ENCODE measurements at regions not wholly inside any gene's neighbourhood (a gene's known extent, or its start where the extent isn't known, plus 50 kb on each side); places are given as distances from the start of the nearest gene placed in this dataset.

- peaks cover 32% of the 10 kb centered on the region for H3K4me1 Mint-ChIP-seq
- no peaks in the 10 kb centered on the region for H3K9me3 Mint-ChIP-seq
- no peak overlapping the region for H3K4me3 Mint-ChIP-seq
- H3K27ac Mint-ChIP-seq, result no peak overlapping the region
- peaks cover 10% of the 10 kb centered on the region for H3K27me3 Mint-ChIP-seq (ENCODE audit: low read depth, poor library complexity)
- no peak for DNase-seq
- no peak for TF ChIP-seq CTCF (IDR thresholded peaks at IDR 0.05)
- no peaks in the 10 kb centered on the region for H3K36me3 Mint-ChIP-seq (ENCODE audit: low read depth)
Observed at GRCh38 chr9:90300611-90301276, 341.9 kb downstream of the DIRAS2 start.

GRCh38 chr9:90301277-90301653 is 341.4 kb downstream of the DIRAS2 start:
- H3K27ac Mint-ChIP-seq, result no peak overlapping the region
- H3K9me3 Mint-ChIP-seq, result no peaks in the 10 kb centered on the region
- H3K4me1 Mint-ChIP-seq, result peaks cover 33% of the 10 kb centered on the region
- no peak for DNase-seq
- H3K36me3 Mint-ChIP-seq (ENCODE audit: low read depth), result no peaks in the 10 kb centered on the region
- no peak for TF ChIP-seq CTCF (IDR thresholded peaks at IDR 0.05)
- H3K27me3 Mint-ChIP-seq (ENCODE audit: low read depth, poor library complexity), result peaks cover 10% of the 10 kb centered on the region
- H3K4me3 Mint-ChIP-seq, result no peak overlapping the region

- Mint-ChIP-seq H3K4me1 (peaks cover 39% of the 10 kb centered on the region), H3K4me3 (no peak overlapping the region), H3K27ac (no peak overlapping the region), H3K36me3 (ENCODE audit: low read depth) (no peaks in the 10 kb centered on the region), H3K9me3 (no peaks in the 10 kb centered on the region), H3K27me3 (ENCODE audit: low read depth, poor library complexity) (peaks cover 14% of the 10 kb centered on the region)
- DNase-seq, result no peak
- TF ChIP-seq CTCF (IDR thresholded peaks at IDR 0.05), result no peak
Observed at GRCh38 chr9:90303655-90304054, 339.0 kb downstream of the DIRAS2 start.

- H3K27ac Mint-ChIP-seq, result no peak overlapping the region
- peaks cover 26% of the 10 kb centered on the region for H3K4me1 Mint-ChIP-seq
- H3K9me3 Mint-ChIP-seq, result no peaks in the 10 kb centered on the region
- no peak for TF ChIP-seq CTCF (IDR thresholded peaks at IDR 0.05)
- H3K27me3 Mint-ChIP-seq (ENCODE audit: low read depth, poor library complexity), result peaks cover 14% of the 10 kb centered on the region
- no peak overlapping the region for H3K4me3 Mint-ChIP-seq
- no peaks in the 10 kb centered on the region for H3K36me3 Mint-ChIP-seq (ENCODE audit: low read depth)
- DNase-seq, result no peak
Observed at GRCh38 chr9:90306158-90306557, 336.5 kb downstream of the DIRAS2 start.

GRCh38 chr9:90307167-90307833 is 335.3 kb downstream of the DIRAS2 start:
- no peak for TF ChIP-seq CTCF (IDR thresholded peaks at IDR 0.05)
- DNase-seq, result no peak
- Mint-ChIP-seq H3K9me3 (no peaks in the 10 kb centered on the region), H3K36me3 (ENCODE audit: low read depth) (no peaks in the 10 kb centered on the region), H3K4me3 (no peak overlapping the region), H3K27ac (peak overlapping the region; percentile 57), H3K4me1 (peaks cover 24% of the 10 kb centered on the region), H3K27me3 (ENCODE audit: low read depth, poor library complexity) (peaks cover 11% of the 10 kb centered on the region)

GRCh38 chr9:90307891-90308290 is 334.7 kb downstream of the DIRAS2 start:
- Mint-ChIP-seq H3K27ac (no peak overlapping the region), H3K4me3 (no peak overlapping the region), H3K4me1 (peaks cover 24% of the 10 kb centered on the region), H3K9me3 (no peaks in the 10 kb centered on the region), H3K36me3 (ENCODE audit: low read depth) (no peaks in the 10 kb centered on the region), H3K27me3 (ENCODE audit: low read depth, poor library complexity) (peaks cover 11% of the 10 kb centered on the region)
- no peak for DNase-seq
- no peak for TF ChIP-seq CTCF (IDR thresholded peaks at IDR 0.05)
